ENCODE measurements at regions not wholly inside any gene's neighbourhood (a gene's known extent, or its start where the extent isn't known, plus 50 kb on each side); places are given as distances from the start of the nearest gene placed in this dataset.
"Not testable (repeated sequence)": the region's sequence is repeated elsewhere in the genome, so short reads cannot be mapped to it uniquely, and the experiment has no call there.

DNA sequence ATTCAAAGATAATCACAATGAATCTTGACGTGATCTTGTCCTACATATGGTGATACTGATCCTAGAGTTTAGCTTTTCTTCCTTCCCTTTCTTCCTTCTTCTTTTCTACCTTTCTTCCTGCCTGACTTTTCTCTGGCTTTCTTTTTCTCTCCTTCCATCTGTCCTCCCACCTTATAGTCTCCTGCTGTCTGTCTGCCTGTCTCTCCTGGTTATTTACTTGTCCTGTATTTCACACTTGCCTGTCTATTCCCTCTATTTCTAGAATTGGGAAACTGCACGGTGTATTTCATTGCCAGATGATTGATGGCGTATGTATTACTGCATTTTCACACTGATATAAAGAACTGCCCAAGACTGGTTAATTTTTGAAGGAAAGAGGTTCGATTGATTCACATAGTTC is 718.1 kb upstream of the CDH6 start:
- Histone ChIP-seq H3K4me3 (ENCODE audit: low read depth in 1 of 2, low read length in 2 of 2) (no peak overlapping the region), H3K9me3 (ENCODE audit: insufficient read depth, low read length, severe bottlenecking) (peaks cover 3% of the 10 kb centered on the region), H2AFZ (ENCODE audit: low read depth, low read length) (no peak overlapping the region), H3K9ac (ENCODE audit: low read depth, low read length) (no peak overlapping the region), H3K27me3 (ENCODE audit: insufficient read depth, low read length, poor library complexity) (no peaks in the 10 kb centered on the region), H3K4me2 (ENCODE audit: insufficient read depth, low read length) (no peak overlapping the region), H4K20me1 (ENCODE audit: insufficient read depth, low read length) (no peaks in the 10 kb centered on the region), H3K79me2 (ENCODE audit: insufficient read depth, low read length) (no peaks in the 10 kb centered on the region), H3K4me1 (ENCODE audit: insufficient read depth, low read length) (no peaks in the 10 kb centered on the region), H3K36me3 (ENCODE audit: insufficient read depth, low read length) (no peaks in the 10 kb centered on the region), H3K27ac (ENCODE audit: low read length) (no peak overlapping the region)
- ATAC-seq (ENCODE audit: insufficient read depth, low read depth) (no peak), DNase-seq (no peak)
- no peak for TF ChIP-seq EZH2 (IDR thresholded peaks at IDR 0.05; ENCODE audit: borderline replicate concordance, low read depth, low read length, severe bottlenecking)
- TF ChIP-seq, protein P1, sequence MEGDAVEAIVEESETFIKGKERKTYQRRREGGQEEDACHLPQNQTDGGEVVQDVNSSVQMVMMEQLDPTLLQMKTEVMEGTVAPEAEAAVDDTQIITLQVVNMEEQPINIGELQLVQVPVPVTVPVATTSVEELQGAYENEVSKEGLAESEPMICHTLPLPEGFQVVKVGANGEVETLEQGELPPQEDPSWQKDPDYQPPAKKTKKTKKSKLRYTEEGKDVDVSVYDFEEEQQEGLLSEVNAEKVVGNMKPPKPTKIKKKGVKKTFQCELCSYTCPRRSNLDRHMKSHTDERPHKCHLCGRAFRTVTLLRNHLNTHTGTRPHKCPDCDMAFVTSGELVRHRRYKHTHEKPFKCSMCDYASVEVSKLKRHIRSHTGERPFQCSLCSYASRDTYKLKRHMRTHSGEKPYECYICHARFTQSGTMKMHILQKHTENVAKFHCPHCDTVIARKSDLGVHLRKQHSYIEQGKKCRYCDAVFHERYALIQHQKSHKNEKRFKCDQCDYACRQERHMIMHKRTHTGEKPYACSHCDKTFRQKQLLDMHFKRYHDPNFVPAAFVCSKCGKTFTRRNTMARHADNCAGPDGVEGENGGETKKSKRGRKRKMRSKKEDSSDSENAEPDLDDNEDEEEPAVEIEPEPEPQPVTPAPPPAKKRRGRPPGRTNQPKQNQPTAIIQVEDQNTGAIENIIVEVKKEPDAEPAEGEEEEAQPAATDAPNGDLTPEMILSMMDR (IDR thresholded peaks at IDR 0.05; ENCODE audit: borderline replicate concordance, extremely low read depth, low read length, poor library complexity, severe bottlenecking) = no peak

DNA sequence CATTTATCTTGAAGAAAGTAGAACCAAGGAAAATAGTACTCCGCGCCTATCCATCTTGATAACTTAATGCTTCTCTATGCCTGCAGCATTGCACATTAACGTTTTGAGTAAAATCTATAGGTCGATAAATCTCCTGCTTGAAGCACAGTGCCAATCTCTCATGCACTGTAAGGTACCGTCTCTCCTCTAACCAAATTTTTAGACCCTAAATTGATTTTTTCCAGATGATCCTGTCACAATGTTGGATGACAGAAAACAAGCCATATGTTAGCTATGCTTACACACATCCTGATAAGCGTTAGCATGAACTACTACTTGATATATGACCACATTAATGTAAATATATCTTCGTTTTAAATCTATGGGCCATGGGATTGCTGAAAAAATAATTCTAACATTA is 723.8 kb upstream of the CDH6 start:
- DNase-seq = no peak
- Histone ChIP-seq H3K9me3 (ENCODE audit: insufficient read depth, low read length, severe bottlenecking) (no peaks in the 10 kb centered on the region), H3K4me2 (ENCODE audit: insufficient read depth, low read length) (no peak overlapping the region), H3K27me3 (ENCODE audit: insufficient read depth, low read length, poor library complexity) (no peaks in the 10 kb centered on the region), H3K9ac (ENCODE audit: low read depth, low read length) (no peak overlapping the region), H3K79me2 (ENCODE audit: insufficient read depth, low read length) (no peaks in the 10 kb centered on the region), H3K4me3 (ENCODE audit: low read depth in 1 of 2, low read length in 2 of 2) (no peak overlapping the region), H3K27ac (ENCODE audit: low read length) (no peak overlapping the region), H3K4me1 (ENCODE audit: insufficient read depth, low read length) (no peaks in the 10 kb centered on the region), H4K20me1 (ENCODE audit: insufficient read depth, low read length) (no peaks in the 10 kb centered on the region), H2AFZ (ENCODE audit: low read depth, low read length) (no peak overlapping the region), H3K36me3 (ENCODE audit: insufficient read depth, low read length) (no peaks in the 10 kb centered on the region)
- no peak for ATAC-seq (ENCODE audit: insufficient read depth, low read depth)
- TF ChIP-seq EZH2 (IDR thresholded peaks at IDR 0.05; ENCODE audit: borderline replicate concordance, low read depth, low read length, severe bottlenecking) = no peak
- TF ChIP-seq, protein P1 (IDR thresholded peaks at IDR 0.05; ENCODE audit: borderline replicate concordance, extremely low read depth, low read length, poor library complexity, severe bottlenecking) = no peak

DNA sequence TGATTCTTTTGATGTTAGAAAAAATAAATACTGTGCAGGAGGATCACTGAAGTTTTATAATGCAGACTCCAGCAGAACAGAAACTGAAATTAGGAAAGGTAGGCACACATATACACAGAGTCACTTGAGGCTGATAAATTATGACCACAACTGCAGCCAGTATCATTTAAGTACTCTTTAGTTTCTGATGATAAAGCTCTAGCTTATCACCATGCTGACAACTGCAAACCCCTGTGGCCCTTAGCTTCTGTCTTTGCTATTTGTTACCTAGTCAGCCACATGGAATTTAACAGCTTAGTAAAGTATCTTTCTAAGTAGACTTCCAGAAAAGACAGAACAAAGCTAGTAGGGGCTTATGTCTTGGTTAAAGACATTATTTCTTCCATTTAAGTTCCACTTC is 734.8 kb upstream of the CDH6 start:
- no peak overlapping the region for H2AFZ ChIP-seq (ENCODE audit: low read depth, low read length)

DNA sequence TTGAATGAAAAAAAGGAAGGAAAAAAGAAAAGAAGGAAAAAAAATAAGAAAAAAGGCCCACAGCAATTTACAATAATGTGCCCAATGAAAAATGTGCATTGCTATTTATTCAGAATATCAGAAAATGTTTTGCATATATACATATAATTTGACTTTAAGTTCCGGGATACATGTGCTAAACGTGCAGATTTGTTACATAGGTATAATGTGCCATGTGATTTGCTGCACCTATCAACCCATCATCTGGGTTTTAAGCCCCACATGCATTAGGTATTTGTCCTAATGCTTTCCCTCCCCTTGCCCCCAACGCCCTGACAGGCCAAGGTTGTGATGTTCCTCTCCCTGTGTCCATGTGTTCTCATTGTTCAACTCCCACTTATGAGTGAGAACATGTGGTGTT is 738.0 kb upstream of the CDH6 start:
- H3K27me3 ChIP-seq (ENCODE audit: insufficient read depth, low read length, poor library complexity); H3K9me3 ChIP-seq (ENCODE audit: insufficient read depth, low read length, severe bottlenecking); H3K27ac ChIP-seq (ENCODE audit: low read length); H3K4me3 ChIP-seq (ENCODE audit: low read depth in 1 of 2, low read length in 2 of 2); H3K36me3 ChIP-seq (ENCODE audit: insufficient read depth, low read length); H2AFZ ChIP-seq (ENCODE audit: low read depth, low read length); H3K79me2 ChIP-seq (ENCODE audit: insufficient read depth, low read length); ATAC-seq (ENCODE audit: insufficient read depth, low read depth); DNase-seq; H3K4me2 ChIP-seq (ENCODE audit: insufficient read depth, low read length); H3K9ac ChIP-seq (ENCODE audit: low read depth, low read length); H4K20me1 ChIP-seq (ENCODE audit: insufficient read depth, low read length); H3K4me1 ChIP-seq (ENCODE audit: insufficient read depth, low read length): not testable (repeated sequence)

More for the DNA sequence above, 734.8 kb upstream of the CDH6 start:
- Histone ChIP-seq H3K9me3 (ENCODE audit: insufficient read depth, low read length, severe bottlenecking) (no peaks in the 10 kb centered on the region), H3K36me3 (ENCODE audit: insufficient read depth, low read length) (no peaks in the 10 kb centered on the region), H4K20me1 (ENCODE audit: insufficient read depth, low read length) (no peaks in the 10 kb centered on the region), H3K4me1 (ENCODE audit: insufficient read depth, low read length) (no peaks in the 10 kb centered on the region), H3K4me3 (ENCODE audit: low read depth in 1 of 2, low read length in 2 of 2) (no peak overlapping the region), H3K4me2 (ENCODE audit: insufficient read depth, low read length) (no peak overlapping the region), H3K27ac (ENCODE audit: low read length) (no peak overlapping the region), H3K27me3 (ENCODE audit: insufficient read depth, low read length, poor library complexity) (no peaks in the 10 kb centered on the region), H3K79me2 (ENCODE audit: insufficient read depth, low read length) (no peaks in the 10 kb centered on the region), H3K9ac (ENCODE audit: low read depth, low read length) (no peak overlapping the region)
- ATAC-seq (ENCODE audit: insufficient read depth, low read depth) (no peak), DNase-seq (no peak)
- TF ChIP-seq, protein P1 (IDR thresholded peaks at IDR 0.05; ENCODE audit: borderline replicate concordance, extremely low read depth, low read length, poor library complexity, severe bottlenecking) = no peak
- TF ChIP-seq EZH2 (IDR thresholded peaks at IDR 0.05; ENCODE audit: borderline replicate concordance, low read depth, low read length, severe bottlenecking) = no peak

Data from DND-41 (cell line).